Colonic mucosa (tissue), 4 donors: ENCODE measurements at regions not wholly inside any gene's neighbourhood (a gene's known extent, or its start where the extent isn't known, plus 50 kb on each side); places are given as distances from the start of the nearest gene placed in this dataset.

Experiments
- DNase-seq: peaks from one replicate; pipeline ENCODE4 v3.0.0-alpha.2; 2020
- H3K27ac ChIP-seq: fragments of 200-600 bp; one replicate; pipeline ENCODE4 v1.8.0; 2021
- H3K27me3 ChIP-seq: fragments of 200-600 bp; one replicate; pipeline ENCODE4 v1.8.0; 2021
- H3K36me3 ChIP-seq: fragments of 200-600 bp; one replicate; pipeline ENCODE4 v1.8.0; 2021
- H3K4me1 ChIP-seq: fragments of 200-600 bp; one replicate; pipeline ENCODE4 v1.8.0; 2021; ENCODE audit warnings: mild to moderate bottlenecking
- H3K4me3 ChIP-seq: fragments of 200-600 bp; one replicate; pipeline ENCODE4 v1.8.0; 2021
- H3K9ac ChIP-seq, 2 donors: one replicate each; pipeline ENCODE4 v1.7.0; 2013; ENCODE audit warnings: control low read depth in 2 of 2, low read depth in 2 of 2, low read length in 2 of 2
- H3K9me3 ChIP-seq: fragments of 200-600 bp; one replicate; pipeline ENCODE4 v1.8.0; 2021
- intact Hi-C: fragments of 100-400 bp; cut with DNase I; formaldehyde crosslinking; loops from one replicate; pipeline ENCODE4 v1.14.1; 2022
- TF ChIP-seq, protein P1 (sequence below): fragments of 200-600 bp; IDR thresholded peaks from one replicate; pipeline ENCODE4 v1.8.0; 2022; ENCODE audit warnings: antibody characterized with exemption, mild to moderate bottlenecking
- donor health status: healthy.
- donor health status: DM: no; HTN: no; CAD: no.
- donor health status: DM: no; HTN: no; CAD: no.

DNA sequence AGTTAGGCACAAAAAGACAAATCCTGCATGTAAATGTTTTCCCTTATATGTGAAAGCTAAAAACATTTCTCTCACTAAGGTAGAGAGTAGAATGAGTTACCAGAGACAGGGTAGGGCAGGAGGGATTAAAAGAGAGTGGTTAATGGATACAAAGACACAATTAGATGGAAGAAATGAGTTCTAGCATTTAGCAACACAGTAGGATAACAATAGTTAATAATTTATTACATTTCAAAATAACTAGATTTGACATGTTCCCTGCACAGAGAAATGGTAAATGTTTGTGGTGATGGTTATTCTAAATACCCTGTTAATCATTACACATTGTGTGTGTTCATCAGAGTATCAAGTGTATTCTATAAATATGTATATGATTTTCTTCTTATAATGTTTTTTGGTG, 1400.7 kb downstream of the OTOL1 start:
- Histone ChIP-seq H3K9ac (no peak overlapping the region), H3K9me3 (no peaks in the 10 kb centered on the region), H3K27me3 (no peaks in the 10 kb centered on the region), H3K4me3 (no peak overlapping the region), H3K27ac (no peak overlapping the region), H3K4me1 (no peaks in the 10 kb centered on the region), H3K36me3 (no peaks in the 10 kb centered on the region)
- TF ChIP-seq, protein P1, sequence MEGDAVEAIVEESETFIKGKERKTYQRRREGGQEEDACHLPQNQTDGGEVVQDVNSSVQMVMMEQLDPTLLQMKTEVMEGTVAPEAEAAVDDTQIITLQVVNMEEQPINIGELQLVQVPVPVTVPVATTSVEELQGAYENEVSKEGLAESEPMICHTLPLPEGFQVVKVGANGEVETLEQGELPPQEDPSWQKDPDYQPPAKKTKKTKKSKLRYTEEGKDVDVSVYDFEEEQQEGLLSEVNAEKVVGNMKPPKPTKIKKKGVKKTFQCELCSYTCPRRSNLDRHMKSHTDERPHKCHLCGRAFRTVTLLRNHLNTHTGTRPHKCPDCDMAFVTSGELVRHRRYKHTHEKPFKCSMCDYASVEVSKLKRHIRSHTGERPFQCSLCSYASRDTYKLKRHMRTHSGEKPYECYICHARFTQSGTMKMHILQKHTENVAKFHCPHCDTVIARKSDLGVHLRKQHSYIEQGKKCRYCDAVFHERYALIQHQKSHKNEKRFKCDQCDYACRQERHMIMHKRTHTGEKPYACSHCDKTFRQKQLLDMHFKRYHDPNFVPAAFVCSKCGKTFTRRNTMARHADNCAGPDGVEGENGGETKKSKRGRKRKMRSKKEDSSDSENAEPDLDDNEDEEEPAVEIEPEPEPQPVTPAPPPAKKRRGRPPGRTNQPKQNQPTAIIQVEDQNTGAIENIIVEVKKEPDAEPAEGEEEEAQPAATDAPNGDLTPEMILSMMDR: no peak
- DNase-seq: no peak
- intact Hi-C loops: no loop called here

DNA sequence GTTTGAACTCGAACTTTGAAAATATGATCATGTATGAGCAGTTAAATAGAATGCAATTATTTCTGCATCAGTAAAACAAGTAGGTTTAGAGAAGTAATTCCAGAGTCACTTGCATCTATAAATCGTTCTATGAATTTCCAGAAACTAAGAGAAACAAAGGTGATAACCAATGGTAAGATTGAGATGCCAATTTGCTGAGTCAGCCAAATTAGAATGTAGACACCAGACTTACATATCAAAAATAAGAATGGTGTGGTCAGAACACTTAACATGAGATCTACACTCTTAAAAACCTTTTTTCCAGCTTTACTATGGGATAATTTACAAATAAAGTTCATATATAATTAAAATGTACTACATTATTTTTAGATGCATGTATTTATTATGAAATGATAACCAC, 1435.9 kb downstream of the OTOL1 start:
- H3K9me3 ChIP-seq: no peaks in the 10 kb centered on the region
- no peaks in the 10 kb centered on the region for H3K36me3 ChIP-seq

DNA sequence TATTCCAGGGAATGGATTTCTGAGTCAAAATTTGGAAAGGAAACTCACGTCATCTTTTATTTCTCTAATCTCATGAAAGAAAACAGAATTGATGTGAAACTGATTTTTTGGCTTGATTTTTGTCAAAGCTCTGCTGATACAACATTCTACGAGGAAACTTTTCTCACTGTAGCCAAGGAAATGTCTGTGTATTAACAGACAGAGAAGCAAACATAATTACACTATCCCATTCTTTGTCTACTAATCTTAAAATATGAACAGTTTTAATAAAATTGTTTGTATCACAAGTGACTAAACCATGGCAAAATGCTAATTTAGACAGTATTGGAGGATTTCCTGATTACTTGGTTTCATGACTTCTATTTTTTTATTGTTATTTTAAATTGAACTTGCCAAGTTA, 1437.0 kb downstream of the OTOL1 start:
- no peak for DNase-seq

More for the DNA sequence above, 1435.9 kb downstream of the OTOL1 start:
- intact Hi-C loops: no loop called here
- DNase-seq: no peak
- Histone ChIP-seq H3K4me3 (no peak overlapping the region), H3K27me3 (no peaks in the 10 kb centered on the region), H3K4me1 (no peaks in the 10 kb centered on the region), H3K9ac (no peak overlapping the region), H3K27ac (no peak overlapping the region)
- TF ChIP-seq, protein P1: no peak

GRCh38 chr3:162936706-162937105, 1440.1 kb downstream of the OTOL1 start:
- DNase-seq: no peak
- TF ChIP-seq, protein P1: no peak
- intact Hi-C loops: no loop called here
- Histone ChIP-seq H3K9ac (no peak overlapping the region), H3K9me3 (no peaks in the 10 kb centered on the region), H3K27ac (no peak overlapping the region), H3K36me3 (no peaks in the 10 kb centered on the region), H3K4me3 (no peak overlapping the region), H3K4me1 (no peaks in the 10 kb centered on the region), H3K27me3 (no peaks in the 10 kb centered on the region)

More for the DNA sequence above, 1437.0 kb downstream of the OTOL1 start:
- H3K9ac ChIP-seq: no peak overlapping the region
- intact Hi-C loops: no loop called here
- TF ChIP-seq, protein P1: no peak
- H3K4me1 ChIP-seq: no peaks in the 10 kb centered on the region
- no peaks in the 10 kb centered on the region for H3K36me3 ChIP-seq
- H3K27ac ChIP-seq: no peak overlapping the region
- H3K9me3 ChIP-seq: no peaks in the 10 kb centered on the region
- no peaks in the 10 kb centered on the region for H3K27me3 ChIP-seq
- no peak overlapping the region for H3K4me3 ChIP-seq

GRCh38 chr3:162938083-162938482, 1441.5 kb downstream of the OTOL1 start:
- DNase-seq: no peak
- Histone ChIP-seq H3K4me1 (no peaks in the 10 kb centered on the region), H3K9me3 (no peaks in the 10 kb centered on the region), H3K36me3 (no peaks in the 10 kb centered on the region), H3K9ac (no peak overlapping the region), H3K27ac (no peak overlapping the region), H3K27me3 (no peaks in the 10 kb centered on the region), H3K4me3 (no peak overlapping the region)
- TF ChIP-seq, protein P1: no peak
- intact Hi-C loops: no loop called here

DNA sequence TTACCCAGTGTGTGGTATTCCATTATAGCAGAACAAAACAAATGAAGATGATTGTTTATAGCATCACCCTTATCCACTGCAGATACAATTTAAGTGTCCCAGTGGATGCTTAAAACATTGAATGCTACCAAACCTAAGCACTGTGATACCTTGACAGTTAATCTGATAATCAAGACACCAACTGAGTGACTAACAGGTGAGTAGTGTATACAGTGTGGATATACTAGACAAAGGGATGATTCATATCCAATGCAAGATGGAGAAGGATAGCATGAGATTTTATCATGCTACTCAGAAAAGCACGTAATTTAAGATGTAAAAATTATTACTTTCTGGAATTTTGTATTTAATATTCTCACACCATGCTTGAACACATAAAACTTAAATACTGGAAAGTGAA, 1449.0 kb downstream of the OTOL1 start:
- no peak overlapping the region for H3K27ac ChIP-seq
- intact Hi-C loops: no loop called here
- no peaks in the 10 kb centered on the region for H3K4me1 ChIP-seq
- H3K27me3 ChIP-seq: no peaks in the 10 kb centered on the region
- TF ChIP-seq, protein P1: no peak
- DNase-seq: no peak
- no peaks in the 10 kb centered on the region for H3K36me3 ChIP-seq
- no peaks in the 10 kb centered on the region for H3K9me3 ChIP-seq
- no peak overlapping the region for H3K4me3 ChIP-seq
- no peak overlapping the region for H3K9ac ChIP-seq
